ENCODE measurements at regions not wholly inside any gene's neighbourhood (a gene's known extent, or its start where the extent isn't known, plus 50 kb on each side); places are given as distances from the start of the nearest gene placed in this dataset.
A peak's percentile ranks its signal among the peaks of the same experiment; 100 is the strongest.

DNA sequence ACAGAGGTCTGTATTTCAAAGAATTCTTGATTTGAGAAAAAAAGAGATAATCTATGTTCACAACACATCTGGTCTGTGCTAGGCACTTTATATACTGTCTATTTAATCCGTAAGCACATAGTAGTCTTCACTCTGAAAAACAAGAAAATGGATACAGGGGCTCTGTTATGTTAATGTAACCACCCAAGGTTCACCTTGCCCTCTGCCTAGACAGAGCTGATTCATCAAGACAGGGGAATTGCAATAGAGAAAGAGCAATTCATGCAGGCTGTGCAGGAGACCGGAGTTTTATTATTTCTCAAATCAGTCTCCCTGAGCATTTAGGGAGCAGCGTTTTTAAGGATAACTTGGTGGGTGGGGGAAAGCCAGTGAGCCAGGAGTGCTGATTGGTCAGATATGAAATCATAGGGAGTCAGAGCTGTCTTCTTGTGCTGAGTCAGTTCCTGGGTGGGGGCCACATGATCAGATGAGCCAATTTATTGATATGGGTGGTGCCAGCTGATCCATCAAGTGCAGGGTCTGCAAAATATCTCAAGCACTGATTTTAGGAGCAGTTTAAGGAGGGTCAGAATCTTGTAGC lies 92.9 kb upstream of the TNIP3 start:
- TF ChIP-seq, protein P1, sequence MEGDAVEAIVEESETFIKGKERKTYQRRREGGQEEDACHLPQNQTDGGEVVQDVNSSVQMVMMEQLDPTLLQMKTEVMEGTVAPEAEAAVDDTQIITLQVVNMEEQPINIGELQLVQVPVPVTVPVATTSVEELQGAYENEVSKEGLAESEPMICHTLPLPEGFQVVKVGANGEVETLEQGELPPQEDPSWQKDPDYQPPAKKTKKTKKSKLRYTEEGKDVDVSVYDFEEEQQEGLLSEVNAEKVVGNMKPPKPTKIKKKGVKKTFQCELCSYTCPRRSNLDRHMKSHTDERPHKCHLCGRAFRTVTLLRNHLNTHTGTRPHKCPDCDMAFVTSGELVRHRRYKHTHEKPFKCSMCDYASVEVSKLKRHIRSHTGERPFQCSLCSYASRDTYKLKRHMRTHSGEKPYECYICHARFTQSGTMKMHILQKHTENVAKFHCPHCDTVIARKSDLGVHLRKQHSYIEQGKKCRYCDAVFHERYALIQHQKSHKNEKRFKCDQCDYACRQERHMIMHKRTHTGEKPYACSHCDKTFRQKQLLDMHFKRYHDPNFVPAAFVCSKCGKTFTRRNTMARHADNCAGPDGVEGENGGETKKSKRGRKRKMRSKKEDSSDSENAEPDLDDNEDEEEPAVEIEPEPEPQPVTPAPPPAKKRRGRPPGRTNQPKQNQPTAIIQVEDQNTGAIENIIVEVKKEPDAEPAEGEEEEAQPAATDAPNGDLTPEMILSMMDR (IDR thresholded peaks at IDR 0.05; ENCODE audit: low read depth, low read length, missing control alignments), result no peak
- DNase-seq (ENCODE audit: low read depth), result no peak
- H3K4me3 ChIP-seq (ENCODE audit: low read depth, low read length), result no peak overlapping the region

DNA sequence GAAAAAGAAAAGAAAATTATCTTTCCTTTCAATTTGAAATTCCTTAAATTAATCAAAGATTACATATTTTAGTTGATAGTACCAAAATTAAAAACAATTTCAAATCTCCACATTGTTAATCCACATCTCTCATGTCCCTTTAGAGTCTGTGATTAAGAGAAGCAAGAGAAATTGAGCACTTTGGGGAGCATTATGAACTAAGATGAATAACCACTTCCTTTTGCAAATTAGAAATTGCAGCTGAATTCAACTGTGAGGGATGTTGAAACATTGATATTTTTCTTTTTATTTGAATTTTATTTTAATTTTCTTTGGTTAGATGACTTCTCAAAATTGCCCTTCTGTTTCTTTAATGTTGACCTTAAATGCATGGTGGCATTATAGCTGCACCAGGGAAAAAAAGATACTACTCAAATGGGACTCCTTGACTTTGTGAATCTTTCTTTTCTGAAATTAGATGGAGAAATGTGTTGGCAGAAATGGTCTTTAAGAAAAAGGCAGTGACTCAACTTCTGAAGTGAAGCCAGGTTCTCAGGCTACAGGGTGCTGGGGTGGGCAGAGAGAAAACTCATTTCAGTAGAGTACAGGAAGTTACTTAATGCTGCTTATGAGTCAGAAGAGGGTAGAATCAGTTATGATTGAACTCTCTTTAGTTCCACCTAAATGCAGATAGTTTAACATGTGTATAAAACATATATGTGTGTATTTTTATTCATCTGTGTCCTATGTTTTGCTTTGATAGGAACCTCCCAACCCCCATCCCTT lies 92.0 kb upstream of the TNIP3 start:
- H3K4me3 ChIP-seq (ENCODE audit: low read depth, low read length), result no peak overlapping the region
- TF ChIP-seq, protein P1 (IDR thresholded peaks at IDR 0.05; ENCODE audit: low read depth, low read length, missing control alignments), result no peak
- peak; percentile 61 for DNase-seq (ENCODE audit: low read depth)

DNA sequence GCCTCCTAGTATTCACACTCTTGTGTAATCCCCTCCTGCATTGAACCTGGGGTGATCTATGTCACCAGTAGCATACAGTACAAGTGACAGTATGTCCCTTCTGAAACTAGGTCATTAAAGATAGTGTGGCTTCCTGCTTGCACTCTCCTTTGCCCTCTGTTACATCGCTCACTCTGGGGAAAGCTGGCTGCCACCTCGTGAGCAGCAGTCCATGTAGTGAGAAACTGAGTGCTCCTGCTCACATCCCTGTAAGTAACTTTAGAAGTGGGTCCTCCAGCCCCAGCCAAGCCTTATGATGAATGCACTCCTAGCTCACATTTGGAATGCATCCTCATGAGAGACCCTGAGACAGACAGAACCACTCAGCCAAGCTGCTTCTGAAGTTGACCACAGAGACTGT lies 89.8 kb upstream of the TNIP3 start:
- TF ChIP-seq, protein P1 (IDR thresholded peaks at IDR 0.05; ENCODE audit: low read depth, low read length, missing control alignments), result no peak
- no peak for DNase-seq (ENCODE audit: low read depth)

DNA sequence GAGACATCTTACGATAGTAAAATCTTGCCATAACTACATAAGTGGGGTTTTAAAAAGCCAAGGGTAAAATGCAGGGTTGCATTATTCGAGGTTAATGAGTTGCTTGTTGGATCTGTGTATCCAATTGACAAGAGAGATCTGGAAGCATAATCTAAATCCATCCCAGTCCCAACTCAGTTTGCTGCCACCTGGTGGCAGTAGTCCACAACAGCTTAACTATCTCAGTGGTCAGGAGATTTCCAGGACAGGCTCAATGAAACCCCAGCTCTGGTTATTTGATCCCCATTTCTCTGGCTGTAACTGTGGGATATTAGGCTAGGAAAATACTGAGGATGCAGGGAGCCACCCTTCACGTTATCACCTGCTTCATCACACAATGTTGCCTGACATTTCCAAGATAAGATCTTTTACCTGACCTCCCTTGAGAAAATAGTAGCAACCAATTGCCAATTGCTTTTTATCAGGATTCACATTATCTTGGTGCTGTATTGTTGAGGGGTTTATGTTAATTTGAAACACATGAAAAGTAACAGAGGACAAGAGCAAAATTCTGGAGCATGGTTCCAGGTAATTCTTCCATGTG lies 88.2 kb upstream of the TNIP3 start:
- DNase-seq (ENCODE audit: low read depth), result peak; percentile 18
- no peak overlapping the region for H3K4me3 ChIP-seq (ENCODE audit: low read depth, low read length)
- TF ChIP-seq, protein P1 (IDR thresholded peaks at IDR 0.05; ENCODE audit: low read depth, low read length, missing control alignments), result peak; percentile 81

More for the DNA sequence above, 89.8 kb upstream of the TNIP3 start:
- H3K4me3 ChIP-seq (ENCODE audit: low read depth, low read length), result no peak overlapping the region

DNA sequence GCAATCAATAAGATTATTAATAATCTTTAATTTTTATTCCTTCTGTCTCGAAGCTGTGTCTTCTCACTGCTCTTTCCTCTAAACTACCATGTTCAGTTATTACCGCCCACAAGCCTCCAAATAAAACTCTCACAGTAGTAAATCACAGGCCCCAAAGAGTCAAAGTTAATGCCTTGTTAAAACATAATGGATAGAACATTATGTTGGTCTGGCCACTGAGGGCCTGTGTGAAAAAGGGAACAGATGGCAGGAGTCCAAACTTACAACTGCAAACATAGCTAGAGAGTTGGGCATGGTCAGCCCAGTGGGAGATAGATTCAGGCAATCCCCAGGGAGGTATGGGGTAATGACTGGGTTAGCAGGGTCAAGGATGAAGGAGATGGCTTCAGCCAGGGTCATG lies 84.6 kb upstream of the TNIP3 start:
- TF ChIP-seq, protein P1 (IDR thresholded peaks at IDR 0.05; ENCODE audit: low read depth, low read length, missing control alignments), result no peak
- no peak overlapping the region for H3K4me3 ChIP-seq (ENCODE audit: low read depth, low read length)
- DNase-seq (ENCODE audit: low read depth), result no peak

DNA sequence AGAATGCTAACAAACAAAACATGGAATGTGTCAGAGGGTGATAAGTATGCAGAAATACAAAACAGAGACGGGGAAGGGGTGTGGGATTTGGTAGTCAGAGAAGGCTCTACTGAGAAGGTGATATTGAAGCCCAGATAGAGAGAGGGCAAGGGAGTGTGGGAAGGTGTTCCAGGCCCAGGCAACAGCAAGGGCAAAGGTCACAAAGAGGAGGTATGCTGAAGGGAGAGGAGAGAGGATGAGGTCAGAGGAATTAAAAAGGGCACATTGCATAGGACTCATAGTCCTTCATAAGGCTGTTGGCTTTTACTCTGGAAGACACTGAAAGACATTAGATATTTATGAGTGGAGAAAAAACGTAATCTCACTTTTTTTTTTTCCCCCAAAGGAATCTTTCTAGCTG lies 82.6 kb upstream of the TNIP3 start:
- TF ChIP-seq, protein P1 (IDR thresholded peaks at IDR 0.05; ENCODE audit: low read depth, low read length, missing control alignments), result no peak
- no peak for DNase-seq (ENCODE audit: low read depth)
- no peak overlapping the region for H3K4me3 ChIP-seq (ENCODE audit: low read depth, low read length)
